ENCODE measurements at regions not wholly inside any gene's neighbourhood (a gene's known extent, or its start where the extent isn't known, plus 50 kb on each side); places are given as distances from the start of the nearest gene placed in this dataset.

GRCh38 chr13:99878921-99879610, 92.5 kb downstream of the ZIC5 start:
- FAIRE-seq: no peak

GRCh38 chr13:99876651-99877050, 94.9 kb downstream of the ZIC5 start:
- Histone ChIP-seq H3K79me2 (ENCODE audit: control insufficient read depth, insufficient read depth, low read length) (no peaks in the 10 kb centered on the region), H3K4me1 (ENCODE audit: control insufficient read depth, extremely low read depth, insufficient read depth, low read length) (no peaks in the 10 kb centered on the region), H3K27me3 (ENCODE audit: control insufficient read depth, extremely low read depth, insufficient read depth, low read length) (peaks cover 4% of the 10 kb centered on the region), H3K27ac (ENCODE audit: control insufficient read depth, insufficient read depth, low read length) (no peak overlapping the region), H3K36me3 (ENCODE audit: control insufficient read depth in 2 of 2, extremely low read depth in 1 of 2, insufficient read depth in 2 of 2, low read length in 2 of 2) (no peaks in the 10 kb centered on the region), H3K9me1 (ENCODE audit: control insufficient read depth, extremely low read depth, insufficient read depth, low read length) (no peaks in the 10 kb centered on the region), H3K9ac (ENCODE audit: control insufficient read depth, extremely low read depth, insufficient read depth, low read length) (no peak overlapping the region), H3K4me3 (ENCODE audit: control insufficient read depth in 2 of 3, extremely low read depth in 1 of 3, insufficient read depth in 2 of 3, low read depth in 1 of 3, low read length in 3 of 3) (no peak overlapping the region), H4K20me1 (ENCODE audit: control insufficient read depth, extremely low read depth, insufficient read depth, low read length) (no peaks in the 10 kb centered on the region), H3K4me2 (ENCODE audit: control insufficient read depth, extremely low read depth, insufficient read depth, low read depth, low read length) (no peak overlapping the region), H3K9me3 (ENCODE audit: control insufficient read depth, low read depth, low read length) (no peaks in the 10 kb centered on the region), H2AFZ (ENCODE audit: control insufficient read depth, low read length) (no peak overlapping the region)
- dilution Hi-C loops (cut with MboI; ENCODE audit: extremely low pct_ligation_motif_present, low sequenced_read_pairs): no loop called here
- DNase-seq (ENCODE audit: low read depth, low spot score) (no peak), FAIRE-seq (no peak)
- TF ChIP-seq CTCF (optimal IDR thresholded peaks at IDR 0.05 in 1 of 3, IDR thresholded peaks at IDR 0.05 in 1 of 3, conservative IDR thresholded peaks at IDR 0.05 in 1 of 3; ENCODE audit: extremely low read depth in 1 of 3, insufficient read depth in 2 of 3, low read length in 3 of 3) (no peak), EZH2 (IDR thresholded peaks at IDR 0.05; ENCODE audit: low read length) (no peak)

More at GRCh38 chr13:99878921-99879610, 92.5 kb downstream of the ZIC5 start:
- Histone ChIP-seq H4K20me1 (ENCODE audit: control insufficient read depth, extremely low read depth, insufficient read depth, low read length) (no peaks in the 10 kb centered on the region), H3K79me2 (ENCODE audit: control insufficient read depth, insufficient read depth, low read length) (no peaks in the 10 kb centered on the region), H3K27me3 (ENCODE audit: control insufficient read depth, extremely low read depth, insufficient read depth, low read length) (peaks cover 4% of the 10 kb centered on the region), H3K9me3 (ENCODE audit: control insufficient read depth, low read depth, low read length) (no peaks in the 10 kb centered on the region), H3K4me2 (ENCODE audit: control insufficient read depth, extremely low read depth, insufficient read depth, low read depth, low read length) (no peak overlapping the region), H3K4me3 (ENCODE audit: control insufficient read depth in 2 of 3, extremely low read depth in 1 of 3, insufficient read depth in 2 of 3, low read depth in 1 of 3, low read length in 3 of 3) (no peak overlapping the region), H3K9me1 (ENCODE audit: control insufficient read depth, extremely low read depth, insufficient read depth, low read length) (no peaks in the 10 kb centered on the region), H2AFZ (ENCODE audit: control insufficient read depth, low read length) (no peak overlapping the region), H3K36me3 (ENCODE audit: control insufficient read depth in 2 of 2, extremely low read depth in 1 of 2, insufficient read depth in 2 of 2, low read length in 2 of 2) (no peaks in the 10 kb centered on the region), H3K27ac (ENCODE audit: control insufficient read depth, insufficient read depth, low read length) (no peak overlapping the region), H3K4me1 (ENCODE audit: control insufficient read depth, extremely low read depth, insufficient read depth, low read length) (no peaks in the 10 kb centered on the region), H3K9ac (ENCODE audit: control insufficient read depth, extremely low read depth, insufficient read depth, low read length) (no peak overlapping the region)
- dilution Hi-C loops (cut with MboI; ENCODE audit: extremely low pct_ligation_motif_present, low sequenced_read_pairs): no loop called here
- no peak for DNase-seq (ENCODE audit: low read depth, low spot score)
- TF ChIP-seq CTCF (optimal IDR thresholded peaks at IDR 0.05 in 1 of 3, IDR thresholded peaks at IDR 0.05 in 1 of 3, conservative IDR thresholded peaks at IDR 0.05 in 1 of 3; ENCODE audit: extremely low read depth in 1 of 3, insufficient read depth in 2 of 3, low read length in 3 of 3): no peak
- no peak for TF ChIP-seq EZH2 (IDR thresholded peaks at IDR 0.05; ENCODE audit: low read length)
